ENCODE measurements at regions not wholly inside any gene's neighbourhood (a gene's known extent, or its start where the extent isn't known, plus 50 kb on each side); places are given as distances from the start of the nearest gene placed in this dataset.

DNA sequence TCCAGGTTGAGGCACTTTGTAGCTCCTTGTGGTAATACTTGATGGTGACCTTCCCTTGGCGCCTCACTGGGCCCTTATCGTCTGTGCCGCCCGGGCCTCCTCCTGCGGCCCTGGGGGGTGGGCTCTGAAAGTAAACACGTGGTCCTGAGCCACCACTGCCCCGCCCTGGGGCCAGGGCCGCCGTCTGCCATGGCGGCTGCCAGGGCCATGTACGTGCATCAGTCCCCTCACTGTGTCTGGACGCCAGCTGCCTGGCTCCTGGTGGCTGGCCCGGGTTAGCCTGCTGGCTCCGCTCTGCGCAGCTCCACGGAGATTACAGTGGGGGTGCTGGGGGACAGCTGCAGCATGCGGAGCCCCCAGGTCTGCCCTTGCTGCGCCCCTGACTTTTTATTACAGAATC is 81.8 kb upstream of the CENPW start:
- TF ChIP-seq EZH2 (IDR thresholded peaks at IDR 0.05) (no peak), POLR2AphosphoS5 (IDR thresholded peaks at IDR 0.05; ENCODE audit: borderline replicate concordance, low read depth, low read length) (no peak), FOXP2 (optimal IDR thresholded peaks at IDR 0.05; ENCODE audit: control extremely low read depth, extremely low read length, insufficient read depth) (no peak)
